HG03196 (cell line): ENCODE measurements at regions not wholly inside any gene's neighbourhood (a gene's known extent, or its start where the extent isn't known, plus 50 kb on each side); places are given as distances from the start of the nearest gene placed in this dataset.
"Not testable (repeated sequence)": the region's sequence is repeated elsewhere in the genome, so short reads cannot be mapped to it uniquely, and the experiment has no call there.

Source experiments
- ATAC-seq: cut with Tn5 transposase; IDR thresholded peaks from one replicate; pipeline ENCODE4 v1.9.1; 2021; ENCODE audit not compliant: unreplicated experiment

DNA sequence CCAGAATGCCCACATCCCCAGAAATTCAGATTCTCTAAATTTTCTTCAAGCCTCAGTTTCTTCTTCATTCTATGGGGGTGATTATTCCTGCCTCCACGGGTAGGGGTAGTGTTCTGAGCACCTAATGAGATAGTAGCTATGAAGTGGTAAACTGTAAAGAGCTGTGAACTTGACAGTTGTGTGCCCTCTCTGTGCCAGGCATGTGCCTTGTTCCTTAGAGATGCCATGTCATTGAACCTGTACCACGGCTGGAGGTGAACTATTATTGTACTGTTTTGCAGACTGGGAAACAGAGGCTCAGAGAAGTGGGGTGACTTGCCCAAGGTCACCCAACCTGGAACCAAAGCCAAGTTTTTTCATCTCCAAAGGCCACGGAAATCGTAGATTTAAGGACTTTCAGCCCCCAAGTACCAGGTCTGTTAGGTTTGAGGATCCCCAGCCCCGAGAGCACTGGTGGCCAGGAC is 67.7 kb upstream of the SIRPA start:
- ATAC-seq = no peak

DNA sequence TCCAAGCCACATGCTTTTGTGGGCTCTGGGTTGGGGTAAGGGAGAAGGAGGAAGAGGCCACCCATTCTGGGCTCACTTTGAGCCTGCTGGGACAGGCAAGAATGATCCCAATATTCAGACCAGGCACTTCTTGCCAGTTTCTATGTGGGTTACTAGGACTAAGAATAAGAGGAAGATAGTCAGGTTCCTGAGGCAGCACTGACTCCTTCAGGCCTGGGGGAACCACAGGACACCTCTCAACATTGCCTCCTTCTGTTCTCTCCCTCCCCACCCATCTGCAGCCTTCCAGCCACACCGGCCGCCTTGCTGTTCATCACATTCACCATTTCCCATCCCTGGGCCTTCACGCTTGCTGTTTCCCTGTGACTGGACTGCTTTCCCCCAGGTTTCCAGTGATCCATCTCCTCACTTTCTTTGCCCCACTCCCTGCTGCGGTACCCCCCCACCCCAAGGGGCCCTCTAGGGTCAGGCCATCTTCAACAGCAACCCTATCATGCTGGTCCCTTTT is 69.2 kb upstream of the SIRPA start:
- no peak for ATAC-seq

DNA sequence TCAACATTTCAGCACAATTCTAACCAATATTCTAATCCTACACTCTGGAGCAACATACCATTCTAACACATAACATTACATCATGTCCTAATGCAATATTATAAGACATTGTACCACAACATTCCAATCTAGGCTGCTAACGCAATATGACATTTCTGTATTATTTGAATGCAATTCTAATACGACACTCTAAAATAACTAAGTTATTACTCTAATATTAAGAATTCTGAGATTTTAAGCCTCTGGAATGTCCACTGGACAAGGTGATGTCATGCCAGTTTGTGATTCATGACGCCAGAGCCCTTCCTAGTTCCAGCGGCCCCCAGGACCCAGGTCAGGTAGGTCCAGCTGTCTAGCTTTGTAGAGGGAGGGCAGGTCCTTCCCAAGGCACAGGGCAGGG is 69.7 kb upstream of the SIRPA start:
- ATAC-seq = no peak

DNA sequence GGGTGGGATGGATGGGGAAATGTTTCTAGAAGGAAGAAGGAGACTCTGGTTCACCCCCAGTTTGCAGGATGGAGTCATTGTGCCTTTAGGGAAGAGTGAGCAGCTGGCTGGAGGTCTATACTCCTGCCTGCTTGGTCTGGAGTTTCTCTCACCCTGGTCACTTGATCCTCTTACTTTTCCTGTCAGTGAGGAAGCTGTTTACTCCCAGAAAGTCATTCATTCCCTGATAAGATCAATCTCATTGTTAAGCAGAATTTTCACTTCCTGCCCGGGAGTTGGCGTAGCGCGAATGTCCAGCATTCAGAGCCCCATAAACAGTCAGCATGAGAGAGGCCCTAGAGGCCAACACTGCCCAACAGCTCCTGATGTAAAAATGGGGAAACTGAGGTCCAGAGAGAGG is 70.4 kb upstream of the SIRPA start:
- no peak for ATAC-seq

DNA sequence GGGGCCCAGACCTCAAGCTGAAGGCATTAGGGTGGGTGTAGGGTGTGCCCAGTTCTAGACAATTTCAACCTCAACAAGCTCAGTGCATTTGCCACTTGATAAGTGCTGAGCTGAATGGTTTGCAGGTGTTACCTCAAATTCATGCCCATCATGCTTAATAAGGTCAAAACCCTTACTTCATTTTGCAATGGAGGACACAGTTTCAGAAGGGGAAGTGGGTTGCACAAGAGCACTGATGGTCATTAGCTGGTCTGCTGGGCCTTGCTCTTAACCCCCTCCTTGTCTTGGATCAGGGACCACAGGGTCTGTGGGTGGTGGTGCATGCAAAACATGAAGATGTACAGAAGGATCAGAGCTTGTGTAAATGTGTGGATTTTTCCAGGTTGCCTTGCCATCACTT is 71.0 kb upstream of the SIRPA start:
- no peak for ATAC-seq

DNA sequence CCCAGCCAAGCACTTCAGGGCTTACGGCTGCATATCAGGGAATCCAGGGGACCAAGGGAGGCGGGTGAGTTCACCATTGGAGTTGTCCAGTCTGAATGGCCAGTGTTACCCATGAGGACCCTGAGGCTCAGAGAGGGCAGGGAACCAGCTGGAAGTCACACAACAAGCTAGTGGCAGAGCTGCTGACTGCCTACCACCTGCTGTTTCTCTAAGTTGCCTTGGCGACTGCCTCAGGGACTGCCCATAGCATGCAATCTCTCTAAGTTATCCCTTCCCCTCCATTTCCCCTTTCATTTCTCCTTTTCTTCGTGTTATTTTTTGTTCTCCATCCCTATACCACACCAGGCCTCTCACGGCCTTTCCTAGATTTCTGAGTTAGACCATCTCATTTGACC is 71.8 kb upstream of the SIRPA start:
- no peak for ATAC-seq

DNA sequence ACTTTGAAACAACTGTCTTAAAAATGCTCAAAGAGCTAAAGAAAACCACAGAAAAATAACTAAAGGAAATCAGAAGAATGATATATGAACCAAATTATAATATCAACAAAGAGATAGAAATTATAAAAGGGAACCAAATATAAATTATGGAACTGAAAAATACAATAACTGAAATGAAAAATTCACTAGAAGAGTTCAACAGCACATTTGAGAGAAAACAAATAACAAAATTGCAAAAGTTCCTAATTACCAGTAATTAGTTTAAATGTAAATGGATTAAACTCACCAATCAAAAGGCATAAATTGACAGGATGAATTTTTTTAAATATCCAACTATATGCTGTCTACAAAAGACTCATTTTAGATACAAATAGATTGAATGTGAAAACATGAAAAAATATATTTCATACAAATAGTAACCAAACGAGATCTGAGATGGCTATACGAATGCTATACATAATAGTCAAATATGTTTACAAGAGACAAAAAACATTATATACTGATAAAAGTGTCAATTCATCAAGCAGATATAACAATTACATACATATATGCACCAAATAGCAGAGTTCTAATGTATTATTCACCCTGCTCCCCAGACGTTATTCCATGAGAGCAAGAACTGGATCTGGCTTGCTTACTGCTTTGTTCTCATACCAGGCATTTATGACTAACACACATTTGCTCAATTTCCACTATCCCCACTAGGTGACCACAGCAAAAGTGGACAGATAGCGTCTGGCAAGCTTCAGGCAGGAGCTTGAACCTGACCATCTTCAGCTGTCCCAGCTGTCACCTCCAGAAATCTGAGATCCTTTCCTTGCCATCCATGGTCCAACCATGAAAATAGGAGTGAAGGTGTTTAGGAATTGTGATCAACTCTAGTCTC is 72.4 kb upstream of the SIRPA start:
- ATAC-seq = no peak

DNA sequence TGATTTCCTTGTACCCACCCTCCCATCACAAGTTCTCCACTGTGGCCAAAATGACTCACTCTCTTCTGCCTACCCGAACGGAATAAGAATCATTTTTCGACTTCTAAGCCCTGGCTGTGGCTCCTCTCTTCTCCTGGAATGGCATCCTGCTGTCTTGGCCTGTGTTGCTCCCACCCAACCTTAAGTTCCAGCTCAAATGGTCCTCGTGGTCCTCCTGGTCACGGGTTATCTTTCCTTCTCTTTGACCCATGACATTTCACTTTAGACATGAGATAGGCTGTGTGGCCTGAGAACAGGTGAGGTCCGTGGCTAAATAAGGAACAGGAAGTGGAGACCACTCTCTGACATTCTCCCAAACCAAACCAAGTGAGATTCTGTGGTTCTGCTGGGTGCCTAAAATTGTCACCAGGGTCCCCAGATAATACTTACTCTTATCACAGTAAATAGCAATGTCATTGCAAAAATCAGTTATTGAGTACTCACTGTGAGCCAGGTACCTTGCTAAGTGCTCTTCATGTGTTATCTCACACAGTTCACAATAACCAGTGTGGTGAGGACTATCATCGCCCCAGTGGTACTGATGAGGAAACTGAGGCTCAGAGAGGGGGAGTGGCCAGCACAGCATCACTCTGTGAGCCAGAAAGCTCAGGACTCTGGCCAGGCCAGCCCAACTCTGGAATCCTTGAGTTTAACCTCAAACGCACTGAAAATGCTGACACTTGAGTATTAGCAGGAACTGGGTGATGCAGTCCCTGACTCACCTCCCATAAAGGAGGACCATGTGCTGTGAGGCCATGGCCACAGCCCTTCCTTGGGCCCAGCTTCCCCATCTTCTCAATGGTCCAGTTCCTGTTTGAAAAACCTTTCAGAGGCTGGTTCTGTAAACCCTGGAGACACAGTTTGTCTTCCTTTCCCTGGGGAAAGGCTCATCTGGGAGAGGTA is 74.8 kb upstream of the SIRPA start:
- ATAC-seq = no peak

DNA sequence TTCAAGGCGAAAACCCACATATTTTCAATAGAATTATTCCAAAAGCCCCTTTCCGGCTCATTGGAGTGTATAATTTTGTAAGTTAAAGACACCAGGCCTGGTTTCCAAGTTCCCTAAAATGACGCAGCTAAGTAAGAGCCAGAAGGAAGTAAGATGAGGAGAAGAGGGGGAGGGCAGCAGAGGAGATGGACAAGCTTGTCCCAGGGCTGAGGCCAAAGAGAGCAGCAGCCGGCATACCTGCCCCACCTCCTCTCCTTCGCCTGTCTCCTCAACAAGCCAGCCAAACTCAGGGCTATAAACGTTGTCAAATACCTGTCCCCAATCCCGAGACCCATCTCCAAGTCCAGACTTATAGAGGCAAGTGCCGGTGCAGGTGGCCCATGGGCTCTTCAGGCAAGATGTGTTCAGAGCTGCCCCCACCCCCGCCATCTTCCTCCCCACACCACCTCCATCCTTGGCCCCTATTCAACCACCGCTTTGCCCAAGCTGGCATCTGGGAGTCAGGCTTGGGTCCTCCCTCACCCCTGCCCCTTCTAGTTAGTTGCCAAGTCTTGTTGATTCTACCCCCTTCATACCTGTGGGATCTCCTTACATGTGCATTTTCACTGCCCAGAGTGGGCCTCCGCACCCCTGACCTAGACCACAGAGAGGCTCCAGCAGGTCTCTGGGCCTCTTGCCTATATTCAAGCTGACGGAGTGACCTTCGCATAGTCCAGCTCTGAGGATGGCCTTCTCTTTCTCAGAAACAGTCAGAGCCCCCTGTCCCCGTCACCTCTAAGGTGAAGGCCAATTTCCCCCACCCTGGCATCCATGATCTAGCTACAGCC is 75.7 kb upstream of the SIRPA start:
- ATAC-seq = no peak

DNA sequence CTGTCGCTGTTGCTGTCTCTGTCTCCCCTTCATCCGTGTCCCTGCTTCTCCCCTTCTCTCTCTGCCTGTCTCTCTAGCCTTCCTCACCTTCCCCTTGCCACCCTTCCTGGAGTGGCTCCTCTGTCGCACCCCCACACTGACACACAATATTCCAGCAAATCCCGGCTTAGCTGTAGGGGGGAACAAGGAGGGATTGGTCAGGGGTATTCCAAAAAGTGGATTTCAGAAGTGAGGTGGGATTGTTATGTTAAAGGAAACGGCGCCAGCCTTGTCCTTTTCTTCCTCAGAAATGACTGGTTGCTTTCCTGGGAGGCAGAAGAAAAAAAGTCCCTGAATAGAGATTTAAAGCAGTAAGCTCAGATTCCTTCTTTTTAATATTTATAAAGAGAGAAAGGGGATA is 76.3 kb upstream of the SIRPA start:
- ATAC-seq = no peak

DNA sequence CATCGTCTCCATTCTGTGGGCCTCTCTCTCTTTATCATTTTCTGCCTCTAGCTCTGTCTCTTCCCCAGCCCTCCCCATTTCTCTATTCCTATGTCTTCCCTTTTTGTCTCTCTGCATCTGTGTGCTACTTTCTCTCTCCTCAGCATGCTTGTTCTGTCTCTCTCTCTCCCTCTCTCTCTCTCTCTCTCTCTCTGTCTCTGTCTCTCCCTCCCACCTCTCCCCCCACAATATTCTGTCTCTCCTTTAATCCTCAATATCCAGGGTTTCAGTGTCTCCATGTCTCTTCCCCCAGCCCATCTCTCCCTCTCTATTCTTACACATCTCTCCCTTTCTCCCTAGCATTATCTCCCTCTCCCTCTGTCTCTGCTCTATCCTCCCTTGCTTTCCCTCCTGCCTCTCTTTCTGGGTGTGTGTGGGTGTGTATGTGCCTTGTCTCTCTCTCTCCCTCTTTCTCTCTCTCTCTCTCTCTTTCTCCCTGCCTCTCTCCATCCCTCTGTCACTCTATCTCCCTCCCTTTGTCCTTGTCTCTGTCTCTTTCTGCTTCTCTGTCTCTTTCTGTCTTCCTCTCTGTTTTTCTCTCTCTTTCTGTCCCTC is 76.9 kb upstream of the SIRPA start:
- ATAC-seq = no peak

DNA sequence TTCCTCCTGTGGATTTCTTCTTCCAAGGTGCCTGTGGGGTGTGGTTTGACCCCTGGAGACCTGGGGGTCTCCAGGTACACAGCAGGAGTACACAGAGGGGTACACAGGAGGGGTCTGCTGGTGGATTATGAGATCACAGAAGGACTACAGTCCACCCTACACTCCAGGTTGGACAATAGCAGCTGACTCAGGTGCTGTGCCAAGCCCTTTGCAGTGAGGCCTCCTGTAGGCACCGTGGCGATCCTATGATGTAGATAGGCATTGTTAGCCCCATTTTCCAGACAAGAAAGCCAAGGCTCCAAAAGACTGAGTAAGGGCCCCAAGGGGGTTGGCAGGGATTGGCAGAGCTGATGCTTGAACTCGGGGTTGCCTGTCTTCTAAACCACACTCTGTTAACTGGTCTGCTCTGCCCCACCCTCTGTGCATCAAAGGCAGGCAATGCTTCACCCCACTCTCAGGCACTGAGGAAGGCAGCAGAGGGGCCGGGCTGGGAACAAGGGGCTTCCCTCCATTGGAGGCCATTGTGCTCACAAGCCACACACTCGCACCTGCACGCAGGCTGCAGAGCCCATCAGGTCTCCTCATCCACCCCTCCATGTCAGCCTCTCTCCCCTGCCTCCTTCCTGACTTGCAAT is 77.5 kb upstream of the SIRPA start:
- no peak for ATAC-seq

DNA sequence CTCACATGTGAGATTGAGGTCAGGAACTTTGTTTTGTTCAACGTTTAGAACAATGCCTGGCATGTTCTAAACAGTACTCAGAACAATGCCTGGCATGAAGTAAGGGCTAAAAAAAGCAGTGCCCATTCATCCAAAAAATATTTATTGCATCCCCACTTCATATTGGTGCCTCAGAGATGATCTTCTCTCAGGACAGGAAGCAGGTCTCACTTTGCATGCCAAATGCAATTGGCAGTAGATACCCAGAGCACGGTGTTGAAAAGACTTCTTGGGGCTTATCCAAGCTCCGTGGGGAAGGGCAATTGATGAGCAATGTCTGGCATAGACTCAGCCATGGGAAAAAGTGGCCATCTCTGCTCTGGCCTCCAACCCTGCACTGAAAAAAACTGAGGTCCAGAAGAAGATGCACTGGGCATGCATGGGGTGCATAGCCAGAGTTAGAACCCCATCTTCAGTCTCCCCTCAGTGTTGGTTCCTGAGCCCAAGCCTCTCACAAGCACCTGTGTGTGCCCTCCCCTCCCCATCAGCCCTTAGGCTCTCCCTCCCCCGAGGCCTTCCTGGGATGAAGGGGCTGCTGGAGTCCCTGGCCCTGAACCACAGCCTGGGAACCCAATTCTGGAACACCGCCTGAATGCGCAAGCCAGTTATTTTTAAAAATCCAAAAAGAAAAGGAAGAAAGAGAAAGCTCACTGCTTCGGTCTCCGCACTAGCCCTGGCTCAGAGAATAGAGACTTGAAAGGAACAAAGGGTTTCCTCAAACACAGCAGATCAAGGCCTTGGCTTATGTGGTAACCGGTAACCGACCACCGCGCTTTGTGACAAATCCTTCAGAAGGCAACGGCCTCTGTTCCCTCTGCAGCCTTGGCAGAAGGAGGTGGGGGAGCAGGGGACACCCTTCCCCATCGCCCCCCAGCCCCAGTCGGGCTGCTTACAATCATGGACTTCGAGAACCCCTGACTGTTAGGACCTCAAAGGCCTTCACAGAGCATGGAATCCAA is 78.5 kb upstream of the SIRPA start:
- ATAC-seq = no peak

DNA sequence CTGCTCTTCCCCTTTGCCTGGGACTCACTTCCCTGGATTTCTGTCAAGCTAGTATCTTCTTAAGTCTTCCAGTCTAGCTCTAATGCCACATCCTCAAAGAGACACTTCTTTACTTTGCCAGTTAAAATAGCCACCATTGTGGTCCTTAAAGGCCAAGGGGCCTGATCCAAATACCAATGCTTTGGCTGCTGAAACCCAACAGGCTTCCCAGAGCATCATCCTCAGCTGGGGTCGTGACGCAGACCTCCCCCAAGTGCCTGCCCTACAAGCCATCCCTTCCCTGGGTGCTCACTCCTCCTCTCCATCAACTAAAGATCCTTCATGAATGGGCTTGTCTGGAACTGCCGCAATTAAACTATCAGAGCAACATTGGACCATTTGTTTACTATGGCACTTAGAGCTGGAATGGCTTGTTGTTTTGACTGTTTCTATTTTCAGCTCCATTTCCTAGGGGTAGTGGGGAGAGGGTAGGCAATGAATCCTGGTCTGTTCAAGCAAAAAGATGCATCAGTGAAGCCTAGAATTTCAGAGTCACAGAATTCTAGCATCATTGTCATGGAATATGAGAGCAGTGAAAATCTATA is 79.6 kb upstream of the SIRPA start:
- ATAC-seq = no peak

DNA sequence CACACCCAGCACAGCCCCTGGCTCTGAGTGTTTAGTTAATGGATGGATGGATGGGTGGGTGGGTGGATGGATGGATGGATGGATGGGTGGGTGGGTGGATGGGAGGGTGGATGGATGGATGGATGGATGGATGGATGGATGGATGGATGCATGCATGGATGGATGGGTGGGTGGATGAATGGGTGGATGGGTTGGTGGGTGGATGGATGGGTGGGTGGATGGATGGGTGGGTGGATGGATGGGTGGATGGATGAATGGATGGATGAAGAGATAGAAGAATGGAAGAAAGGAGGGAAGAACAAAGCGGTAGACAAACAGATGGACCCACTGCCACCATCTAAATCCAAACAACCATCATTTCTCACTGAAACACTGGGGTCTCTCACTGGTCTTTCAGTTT is 80.3 kb upstream of the SIRPA start:
- not testable (repeated sequence) for ATAC-seq

DNA sequence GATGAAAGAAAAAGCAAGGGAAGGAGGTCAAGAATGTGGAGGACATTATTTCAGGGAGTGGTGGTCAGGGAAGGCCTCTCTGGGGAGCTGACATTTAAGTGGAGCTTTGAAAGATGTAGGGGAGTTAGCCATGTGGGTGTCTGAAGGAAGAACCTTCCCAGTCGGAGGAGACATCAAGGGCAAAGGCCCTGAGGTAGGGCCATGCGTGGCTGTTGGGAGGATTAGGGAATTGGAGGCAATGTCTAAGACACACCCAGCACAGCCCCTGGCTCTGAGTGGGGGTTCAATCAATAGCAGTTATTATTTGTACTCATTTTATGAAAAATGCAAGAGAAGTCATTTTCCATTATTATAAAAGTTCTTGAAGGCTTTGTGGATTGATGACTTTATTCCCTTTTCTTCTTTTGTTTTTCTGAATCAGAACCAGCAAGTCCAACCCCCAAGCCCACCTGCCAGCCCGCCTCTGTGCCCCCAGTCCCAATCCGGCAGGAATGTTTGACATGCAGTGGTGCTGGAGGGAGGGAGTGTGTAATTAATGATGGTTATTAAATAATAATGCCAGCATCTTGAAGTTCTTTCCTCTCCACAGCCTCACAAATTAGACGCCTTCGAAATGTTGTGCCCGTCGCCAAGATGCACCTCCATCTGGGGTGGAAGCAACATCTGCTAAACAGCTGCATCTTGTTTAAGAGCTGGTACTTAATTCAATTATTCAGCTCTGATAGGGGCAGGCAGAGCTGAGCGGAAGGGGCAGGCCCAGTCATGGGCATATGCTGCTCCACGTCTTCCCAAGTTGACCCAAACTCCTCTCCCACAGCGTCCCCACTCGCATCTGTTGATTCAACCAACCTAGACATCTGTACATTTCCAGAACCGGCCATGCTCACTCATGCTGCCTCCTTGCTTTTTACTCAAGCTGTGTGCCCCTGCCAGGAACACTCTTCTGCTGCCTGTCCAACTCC is 81.3 kb upstream of the SIRPA start:
- ATAC-seq = no peak

DNA sequence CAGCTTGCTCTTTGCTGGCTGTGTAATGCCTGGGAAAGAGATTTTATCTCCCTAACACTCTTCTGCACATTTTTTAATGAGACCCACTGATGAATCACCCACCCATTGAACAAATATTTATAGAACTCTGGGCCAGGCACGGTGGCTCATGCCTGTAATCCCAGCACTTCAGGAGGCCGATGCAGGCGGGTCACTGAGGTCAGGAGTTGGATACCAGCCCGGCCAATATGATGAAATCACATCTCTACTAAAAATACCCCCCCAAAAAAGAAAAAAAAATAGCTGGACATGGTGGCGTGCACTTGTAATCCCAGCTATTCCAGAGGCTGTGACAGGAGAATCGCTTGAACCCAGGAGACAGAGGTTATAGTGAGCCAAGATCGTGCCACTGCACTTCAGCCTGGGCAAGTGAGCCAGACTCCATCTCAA is 82.1 kb upstream of the SIRPA start:
- no peak for ATAC-seq
